ENCODE measurements at regions not wholly inside any gene's neighbourhood (a gene's known extent, or its start where the extent isn't known, plus 50 kb on each side); places are given as distances from the start of the nearest gene placed in this dataset.
A peak's percentile ranks its signal among the peaks of the same experiment; 100 is the strongest.
"Not testable (repeated sequence)": the region's sequence is repeated elsewhere in the genome, so short reads cannot be mapped to it uniquely, and the experiment has no call there.

DNA sequence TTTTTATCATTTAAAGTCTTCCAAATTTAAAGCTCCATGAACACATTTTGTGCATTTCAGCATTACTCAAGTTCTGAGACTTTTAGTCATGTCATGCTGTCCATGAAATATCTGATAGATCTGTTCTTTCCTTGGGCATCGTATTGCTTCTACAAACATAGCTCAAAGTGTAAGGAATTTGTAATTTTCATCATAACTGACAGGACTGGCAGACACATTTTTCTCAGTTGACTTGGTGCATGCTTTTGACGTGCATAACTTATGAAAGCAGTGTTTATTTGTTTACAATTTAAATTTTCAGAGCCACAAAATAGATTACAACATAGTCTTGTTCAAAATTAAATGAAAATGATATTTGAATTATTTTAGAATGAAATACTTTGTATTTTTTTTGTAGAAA is 812.1 kb upstream of the NOVA1 start:
- no peak for DNase-seq

DNA sequence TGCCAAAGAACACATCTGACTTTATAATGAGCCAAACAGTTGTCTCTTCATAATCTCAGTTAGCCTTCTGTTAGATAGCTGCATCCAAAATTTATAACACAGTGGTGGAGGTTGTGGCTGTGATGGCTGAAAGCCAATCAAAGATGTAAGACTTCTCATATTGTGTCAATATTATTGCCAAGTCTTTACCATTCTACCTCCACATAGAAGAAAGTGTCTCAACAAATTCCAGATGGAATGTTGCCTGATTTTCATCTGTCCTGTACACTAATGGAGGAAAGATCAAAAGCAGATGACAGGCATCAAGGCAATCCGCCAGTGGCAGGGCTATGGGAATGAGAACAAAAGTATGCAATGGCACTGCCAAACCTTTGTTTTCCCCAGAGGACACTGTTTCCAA is 813.1 kb upstream of the NOVA1 start:
- no peak for DNase-seq

- DNase-seq = no peak
Measured at GRCh38 chr14:27427796-27428195, 830.0 kb upstream of the NOVA1 start.

GRCh38 chr14:27435923-27436670 is 838.3 kb upstream of the NOVA1 start:
- no peak for DNase-seq

DNA sequence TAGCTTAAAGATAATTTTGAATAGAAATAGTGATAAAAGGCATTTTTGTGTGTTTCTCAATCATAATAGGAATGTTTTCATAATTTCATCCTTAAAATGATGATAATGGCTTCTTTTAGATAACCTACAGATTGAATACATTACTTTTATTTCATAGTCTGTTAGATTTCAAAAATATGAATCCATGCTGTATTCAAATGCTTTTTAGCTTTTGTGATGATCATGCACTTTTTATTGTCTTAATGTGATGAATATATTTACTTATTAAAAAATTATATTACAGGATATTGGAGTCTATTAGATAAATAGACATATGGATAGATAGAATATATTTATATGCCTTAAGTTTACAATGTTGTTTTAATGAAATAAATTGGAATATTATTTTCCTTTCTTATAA is 886.8 kb upstream of the NOVA1 start:
- DNase-seq = no peak

- no peak for DNase-seq
Measured at GRCh38 chr14:27485193-27485592, 887.4 kb upstream of the NOVA1 start.

- DNase-seq = no peak
Measured at GRCh38 chr14:27506272-27506671, 908.4 kb upstream of the NOVA1 start.

DNA sequence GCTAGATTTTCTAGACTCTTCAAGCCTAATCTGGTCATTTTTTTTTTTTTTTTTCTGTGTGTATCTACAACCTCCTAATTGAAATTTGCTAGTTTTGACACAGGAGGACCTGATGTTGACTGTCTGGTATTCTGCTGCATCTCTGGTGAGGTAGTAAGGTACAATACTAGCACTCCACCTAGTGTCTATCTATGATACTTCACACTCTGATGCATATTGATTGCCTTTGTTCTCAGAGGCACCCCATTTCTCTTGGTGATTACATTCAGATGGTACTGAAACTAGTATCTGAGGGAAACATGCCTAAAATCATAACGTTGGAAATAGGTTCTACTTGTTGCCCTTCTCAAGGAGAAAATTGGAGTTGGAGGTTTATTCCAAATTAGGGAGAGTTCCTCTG is 930.5 kb upstream of the NOVA1 start:
- peak; percentile 4 for DNase-seq

DNA sequence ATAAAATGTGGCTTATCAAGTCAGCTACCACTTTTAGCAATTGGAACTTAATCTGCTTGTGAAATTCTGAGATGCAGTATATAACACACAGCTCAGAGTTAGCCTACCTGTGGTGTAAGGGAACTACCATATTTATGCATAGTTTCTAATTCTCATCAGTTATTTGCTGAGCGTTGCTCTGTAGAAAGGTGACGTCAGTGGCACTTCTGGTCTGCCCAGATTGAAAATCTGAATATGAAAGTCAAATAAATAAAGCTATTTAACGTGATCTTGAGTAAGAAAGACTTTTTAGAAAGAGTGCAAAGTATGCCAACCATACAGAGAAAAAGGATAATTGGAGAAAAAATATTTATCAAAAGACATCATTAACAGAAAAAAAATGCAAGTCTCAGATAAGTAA is 938.9 kb upstream of the NOVA1 start:
- no peak for DNase-seq

GRCh38 chr14:27546111-27546510 is 948.3 kb upstream of the NOVA1 start:
- no peak for DNase-seq

GRCh38 chr14:27553790-27554189 is 956.0 kb upstream of the NOVA1 start:
- no peak for DNase-seq

- no peak for DNase-seq
Measured at GRCh38 chr14:27557445-27557844, 959.6 kb upstream of the NOVA1 start.

DNA sequence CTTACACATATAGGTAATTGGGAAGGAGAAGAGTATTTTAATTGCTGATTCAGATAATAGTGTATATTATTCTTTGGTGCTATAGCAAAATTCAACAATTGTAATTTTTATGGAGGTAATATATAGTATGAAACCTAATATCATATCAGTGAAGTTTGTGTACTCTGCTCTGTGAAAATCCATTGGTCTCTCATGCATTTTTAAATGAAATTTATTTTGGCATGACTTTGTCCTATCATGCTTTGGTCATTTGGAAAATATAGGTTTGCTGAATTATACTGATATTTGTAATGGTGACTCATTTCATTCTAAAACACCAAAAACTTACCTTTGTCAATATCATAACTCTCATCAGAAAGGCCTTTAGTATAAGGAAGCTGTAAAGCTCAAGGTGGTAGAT is 962.0 kb upstream of the NOVA1 start:
- no peak for DNase-seq

GRCh38 chr14:27566843-27567382 is 969.1 kb upstream of the NOVA1 start:
- DNase-seq = no peak

GRCh38 chr14:27573018-27573417 is 975.2 kb upstream of the NOVA1 start:
- DNase-seq = no peak

GRCh38 chr14:27587103-27587502 is 989.3 kb upstream of the NOVA1 start:
- DNase-seq = no peak

GRCh38 chr14:27605282-27605681 is 1007.4 kb upstream of the NOVA1 start:
- no peak for DNase-seq

DNA sequence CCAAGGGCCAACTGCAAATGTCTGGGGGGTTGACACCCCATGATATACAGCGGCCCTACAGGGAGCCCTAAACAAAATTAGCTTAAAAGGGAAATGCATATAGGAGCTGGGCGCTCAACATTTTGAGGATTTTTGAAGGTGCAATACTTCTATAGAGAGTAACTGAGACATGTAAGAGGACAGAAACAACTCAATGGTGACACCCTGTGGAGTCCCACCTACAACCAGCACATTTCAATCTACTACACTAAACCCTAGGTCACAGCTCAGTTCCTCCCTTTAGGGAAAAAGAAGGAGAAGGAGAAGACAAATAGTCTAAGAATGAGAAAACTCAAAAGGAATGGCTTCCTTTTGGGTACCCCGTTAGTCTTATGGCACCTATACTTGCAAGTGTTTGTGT is 1010.5 kb upstream of the NOVA1 start:
- no peak for DNase-seq

- no peak for DNase-seq
Measured at GRCh38 chr14:27612121-27612520, 1014.3 kb upstream of the NOVA1 start.

DNA sequence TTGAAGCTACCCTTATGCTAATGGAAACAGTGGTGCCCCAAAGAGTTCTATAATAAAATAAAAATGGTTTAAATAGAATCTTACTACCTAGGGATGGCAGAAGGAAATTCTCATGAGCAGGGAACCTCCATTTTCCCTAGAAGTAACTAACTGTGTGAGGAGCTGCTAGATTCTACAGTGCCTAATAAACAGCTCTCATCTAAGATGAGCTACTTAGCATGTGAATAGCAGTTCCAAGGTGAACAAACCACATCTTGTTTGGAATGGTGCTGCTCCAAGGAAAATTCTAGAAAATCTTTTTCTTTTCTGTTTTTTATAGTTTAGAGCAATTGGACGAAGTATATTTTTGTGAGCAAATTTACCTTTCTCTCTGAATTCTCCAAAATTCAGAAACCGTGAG is 1015.3 kb upstream of the NOVA1 start:
- no peak for DNase-seq

GRCh38 chr14:27623782-27624181 is 1025.9 kb upstream of the NOVA1 start:
- DNase-seq = no peak

GRCh38 chr14:27634056-27634970 is 1036.5 kb upstream of the NOVA1 start:
- no peak for DNase-seq

DNA sequence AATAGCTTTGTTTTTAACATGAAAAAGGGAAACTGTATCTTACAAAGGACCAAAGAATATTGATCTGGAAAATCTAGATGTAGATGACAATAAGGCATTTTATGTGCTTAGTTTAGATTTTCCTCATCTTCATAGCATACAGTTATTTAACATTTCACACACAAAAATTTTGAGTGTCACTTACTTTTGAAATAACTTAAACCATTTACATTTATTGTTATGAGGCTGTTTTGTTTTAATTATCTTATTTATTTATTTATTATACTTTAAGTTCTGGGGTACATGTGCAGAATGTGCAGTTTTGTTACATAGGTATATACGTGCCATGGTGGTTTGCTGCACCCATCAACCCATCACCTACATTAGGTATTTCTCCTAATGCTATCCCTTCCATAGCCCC is 1042.9 kb upstream of the NOVA1 start:
- DNase-seq = not testable (repeated sequence)

GRCh38 chr14:27642251-27642866 is 1044.5 kb upstream of the NOVA1 start:
- DNase-seq = no peak
